ENCODE measurements at regions not wholly inside any gene's neighbourhood (a gene's known extent, or its start where the extent isn't known, plus 50 kb on each side); places are given as distances from the start of the nearest gene placed in this dataset.
A peak's percentile ranks its signal among the peaks of the same experiment; 100 is the strongest.
"Not testable (repeated sequence)": the region's sequence is repeated elsewhere in the genome, so short reads cannot be mapped to it uniquely, and the experiment has no call there.

GRCh38 chr7:26065652-26066051, 86.3 kb upstream of the NFE2L3 start:
- no peak for DNase-seq

- no peak for DNase-seq
Observed at GRCh38 chr7:26066736-26067135, 85.3 kb upstream of the NFE2L3 start.

- no peak for DNase-seq
Observed at GRCh38 chr7:26070290-26070689, 81.7 kb upstream of the NFE2L3 start.

GRCh38 chr7:26071622-26072456, 80.2 kb upstream of the NFE2L3 start:
- no peak for DNase-seq

GRCh38 chr7:26073041-26073440, 79.0 kb upstream of the NFE2L3 start:
- no peak for DNase-seq

GRCh38 chr7:26074919-26075318, 77.1 kb upstream of the NFE2L3 start:
- DNase-seq, result peak; percentile 15

- no peak for DNase-seq
Observed at GRCh38 chr7:26076691-26077090, 75.3 kb upstream of the NFE2L3 start.

- DNase-seq, result peak; percentile 91
Observed at GRCh38 chr7:26078437-26079336, 73.3 kb upstream of the NFE2L3 start.

- DNase-seq, result peak; percentile 24
Observed at GRCh38 chr7:26081638-26082037, 70.4 kb upstream of the NFE2L3 start.

GRCh38 chr7:26083113-26083512, 68.9 kb upstream of the NFE2L3 start:
- DNase-seq, result no peak

- DNase-seq, result no peak
Observed at GRCh38 chr7:26084418-26084817, 67.6 kb upstream of the NFE2L3 start.

GRCh38 chr7:26085771-26086170, 66.2 kb upstream of the NFE2L3 start:
- DNase-seq, result no peak

- no peak for DNase-seq
Observed at GRCh38 chr7:26087321-26088091, 64.5 kb upstream of the NFE2L3 start.

GRCh38 chr7:26089469-26089868, 62.5 kb upstream of the NFE2L3 start:
- not testable (repeated sequence) for DNase-seq

GRCh38 chr7:26090927-26091519, 61.0 kb upstream of the NFE2L3 start:
- DNase-seq, result peak; percentile 72

- DNase-seq, result no peak
Observed at GRCh38 chr7:26091933-26092332, 60.1 kb upstream of the NFE2L3 start.

- DNase-seq, result no peak
Observed at GRCh38 chr7:26093023-26093422, 59.0 kb upstream of the NFE2L3 start.

- DNase-seq, result no peak
Observed at GRCh38 chr7:26096136-26096535, 55.9 kb upstream of the NFE2L3 start.

- no peak for DNase-seq
Observed at GRCh38 chr7:26097837-26098668, 53.9 kb upstream of the NFE2L3 start.

- no peak for DNase-seq
Observed at GRCh38 chr7:26099236-26099635, 52.8 kb upstream of the NFE2L3 start.

- DNase-seq, result no peak
Observed at GRCh38 chr7:26100406-26101339, 51.3 kb upstream of the NFE2L3 start.
